ENCODE measurements at regions not wholly inside any gene's neighbourhood (a gene's known extent, or its start where the extent isn't known, plus 50 kb on each side); places are given as distances from the start of the nearest gene placed in this dataset.
"Not testable (repeated sequence)": the region's sequence is repeated elsewhere in the genome, so short reads cannot be mapped to it uniquely, and the experiment has no call there.

DNA sequence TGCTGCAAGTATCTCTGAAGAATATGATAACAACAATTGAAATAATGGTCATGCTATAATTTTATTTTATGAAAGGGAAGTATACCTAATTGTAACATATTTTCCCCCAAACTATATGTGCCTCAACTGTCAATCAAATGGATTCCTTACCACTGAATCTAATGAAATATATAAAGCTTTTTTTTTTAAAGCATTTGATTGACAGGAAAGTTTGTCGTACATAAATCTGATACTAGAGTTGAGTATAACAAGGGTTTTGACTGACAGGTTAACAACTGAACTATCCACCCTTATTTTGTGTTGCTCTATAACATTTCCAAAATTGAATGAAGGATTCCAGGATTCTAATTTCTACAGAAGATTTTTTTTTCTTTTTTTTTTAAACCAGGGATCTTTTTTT is 1333.3 kb upstream of the SLC39A10 start:
- no peak for DNase-seq

DNA sequence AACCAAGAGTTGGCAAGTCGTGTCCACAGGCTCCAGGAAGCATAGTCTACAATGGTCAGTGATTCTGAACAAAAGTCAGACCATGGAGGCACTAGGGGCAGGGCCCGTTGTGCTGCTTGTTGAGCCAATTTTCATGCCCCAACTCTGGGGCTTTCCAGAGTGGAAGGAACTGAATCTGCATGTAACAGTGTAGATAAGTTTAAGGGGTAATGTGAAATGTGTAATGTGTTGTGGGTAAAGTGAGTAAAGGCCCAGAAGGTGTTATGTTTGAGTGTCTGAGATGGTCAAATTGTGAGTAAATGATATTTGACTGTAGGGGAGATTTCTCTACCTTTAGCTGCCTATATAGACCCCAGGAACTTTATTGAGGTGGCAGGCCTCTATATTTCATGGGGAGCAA is 1336.5 kb upstream of the SLC39A10 start:
- DNase-seq, result no peak

- DNase-seq, result no peak
These were observed 1337.6 kb upstream of the SLC39A10 start for GRCh38 chr2:194319222-194319992.

- no peak for DNase-seq
These were observed 1343.0 kb upstream of the SLC39A10 start for GRCh38 chr2:194314042-194314441.

GRCh38 chr2:194304191-194304590 is 1352.8 kb upstream of the SLC39A10 start:
- DNase-seq, result no peak

GRCh38 chr2:194301946-194302345 is 1355.1 kb upstream of the SLC39A10 start:
- DNase-seq, result no peak

- no peak for DNase-seq
These were observed 1362.9 kb upstream of the SLC39A10 start for GRCh38 chr2:194294156-194294555.

DNA sequence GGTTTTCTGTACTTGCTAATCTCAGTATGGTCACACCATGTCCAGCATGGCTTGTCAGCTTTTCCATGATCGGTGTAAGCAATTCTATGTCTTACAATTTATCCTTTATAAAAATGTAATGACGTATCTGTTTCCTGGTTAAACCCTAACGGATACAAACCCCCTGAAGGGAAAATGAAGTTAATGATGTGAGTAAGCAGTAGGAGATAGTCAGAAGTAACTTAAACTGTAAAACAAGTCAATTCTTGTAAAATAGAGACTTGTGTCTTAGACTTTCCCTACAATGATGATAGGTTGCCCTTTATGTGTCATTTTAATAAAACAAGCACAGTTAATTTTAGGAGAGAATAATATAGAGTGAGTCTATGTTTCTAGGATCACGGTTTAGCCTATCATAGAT is 1365.9 kb upstream of the SLC39A10 start:
- no peak for DNase-seq

DNA sequence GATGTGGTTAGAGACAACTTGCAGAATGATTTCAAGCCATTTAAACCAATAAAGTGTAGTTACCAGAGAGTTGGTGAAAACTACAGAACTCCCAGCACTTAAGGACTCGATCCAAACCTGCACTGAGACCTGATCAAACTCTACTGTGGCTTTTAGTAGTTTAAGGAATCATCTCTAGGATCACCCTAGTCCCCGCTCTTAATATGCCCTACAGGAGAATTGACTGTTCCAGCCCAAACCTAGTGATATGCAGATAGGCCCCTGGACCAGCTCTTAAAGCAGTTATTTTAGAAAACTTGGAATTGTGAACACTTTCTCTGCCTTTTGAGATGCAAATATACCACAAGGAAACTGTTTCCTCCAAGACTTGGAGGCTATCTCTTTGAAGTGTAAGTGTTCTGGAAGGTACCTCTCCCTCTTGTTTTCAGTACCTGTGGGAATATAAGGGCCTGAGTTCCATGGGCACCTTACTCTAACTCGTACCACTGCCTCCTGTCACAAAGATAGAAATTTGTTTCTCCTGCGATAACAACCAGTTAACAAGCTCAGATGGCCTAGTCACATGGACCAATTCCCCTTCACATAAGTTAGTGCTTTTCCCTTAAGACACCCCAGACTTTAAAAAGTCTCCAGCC is 1367.2 kb upstream of the SLC39A10 start:
- DNase-seq, result no peak

- not testable (repeated sequence) for DNase-seq
These were observed 1380.4 kb upstream of the SLC39A10 start for GRCh38 chr2:194276667-194277066.

- DNase-seq, result no peak
These were observed 1385.6 kb upstream of the SLC39A10 start for GRCh38 chr2:194271293-194271961.

- DNase-seq, result no peak
These were observed 1386.4 kb upstream of the SLC39A10 start for GRCh38 chr2:194270648-194271047.

GRCh38 chr2:194264586-194264985 is 1392.4 kb upstream of the SLC39A10 start:
- DNase-seq, result no peak

GRCh38 chr2:194260185-194260584 is 1396.8 kb upstream of the SLC39A10 start:
- DNase-seq, result no peak

GRCh38 chr2:194257095-194257494 is 1399.9 kb upstream of the SLC39A10 start:
- no peak for DNase-seq

GRCh38 chr2:194253528-194254259 is 1403.3 kb upstream of the SLC39A10 start:
- no peak for DNase-seq

GRCh38 chr2:194252127-194252526 is 1404.9 kb upstream of the SLC39A10 start:
- DNase-seq, result no peak

DNA sequence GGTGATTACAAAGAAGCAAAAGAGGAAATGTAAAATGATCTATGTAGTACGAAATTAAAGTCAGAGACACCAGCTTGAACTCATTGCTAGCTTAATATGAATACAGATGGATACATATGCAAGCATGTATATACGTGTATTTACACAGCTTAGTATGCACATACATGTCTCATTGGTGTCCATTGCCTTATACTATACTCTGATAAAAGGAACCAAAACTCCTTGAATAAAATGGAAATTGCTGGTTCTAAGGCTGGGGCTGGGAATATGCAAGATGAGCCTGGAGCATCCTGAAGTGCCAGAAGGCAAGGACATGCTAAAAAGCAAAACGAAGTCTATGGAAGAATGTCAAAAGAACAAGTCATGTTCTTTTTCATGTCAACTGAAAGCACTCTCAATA is 1424.4 kb upstream of the SLC39A10 start:
- DNase-seq, result no peak

DNA sequence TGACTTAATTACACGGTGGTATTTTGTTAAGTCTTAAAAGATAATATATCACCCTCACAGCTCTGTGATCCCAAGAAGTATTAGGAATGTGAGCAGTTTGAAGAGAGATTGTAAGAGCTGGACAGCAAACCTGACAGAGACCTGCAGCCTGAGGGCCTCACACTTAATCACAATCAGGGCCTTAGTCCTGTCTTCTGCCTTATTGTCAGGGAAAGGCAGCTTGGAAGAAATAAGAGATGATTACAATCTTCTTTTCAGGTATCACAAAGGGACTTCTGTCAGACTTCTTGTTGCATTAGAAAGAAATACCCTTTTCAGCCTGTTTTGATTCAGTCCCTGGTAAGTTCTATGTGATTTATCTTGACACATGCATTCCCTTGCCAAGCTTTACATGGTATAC is 1433.8 kb upstream of the SLC39A10 start:
- DNase-seq, result no peak

GRCh38 chr2:194214192-194214591 is 1442.8 kb upstream of the SLC39A10 start:
- no peak for DNase-seq

GRCh38 chr2:194205568-194206227 is 1451.3 kb upstream of the SLC39A10 start:
- no peak for DNase-seq

- no peak for DNase-seq
These were observed 1453.1 kb upstream of the SLC39A10 start for GRCh38 chr2:194203898-194204297.

- DNase-seq, result no peak
These were observed 1474.1 kb upstream of the SLC39A10 start for GRCh38 chr2:194182888-194183287.
